Middle frontal gyrus (tissue), 1 donor: ENCODE measurements at regions not wholly inside any gene's neighbourhood (a gene's known extent, or its start where the extent isn't known, plus 50 kb on each side); places are given as distances from the start of the nearest gene placed in this dataset.

Experiments used
- DNase-seq: peaks from one replicate; pipeline ENCODE4 v3.0.0-alpha.2; 2015; ENCODE audit warnings: low spot score; ENCODE audit errors: extremely low spot score

DNA sequence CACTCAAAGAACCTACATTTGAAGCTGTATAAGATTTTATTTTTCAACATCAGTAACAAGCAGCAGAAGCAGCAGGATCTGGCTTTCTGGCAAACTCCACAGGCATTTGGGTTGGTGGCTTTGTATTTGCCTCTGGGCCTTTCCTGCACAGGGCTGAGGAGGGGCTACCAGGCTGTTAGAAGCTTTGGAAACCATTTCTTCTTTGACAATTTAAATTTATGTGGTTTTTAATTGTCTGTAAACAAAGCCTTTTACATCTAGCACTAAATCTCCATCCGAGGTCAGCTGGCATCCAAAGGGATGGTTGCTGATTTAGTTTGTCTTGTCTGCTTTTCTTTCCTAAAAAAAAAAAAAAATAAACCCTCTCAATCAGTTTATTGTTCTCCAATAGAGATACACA, 127.5 kb upstream of the OBI1 start:
- no peak for DNase-seq

DNA sequence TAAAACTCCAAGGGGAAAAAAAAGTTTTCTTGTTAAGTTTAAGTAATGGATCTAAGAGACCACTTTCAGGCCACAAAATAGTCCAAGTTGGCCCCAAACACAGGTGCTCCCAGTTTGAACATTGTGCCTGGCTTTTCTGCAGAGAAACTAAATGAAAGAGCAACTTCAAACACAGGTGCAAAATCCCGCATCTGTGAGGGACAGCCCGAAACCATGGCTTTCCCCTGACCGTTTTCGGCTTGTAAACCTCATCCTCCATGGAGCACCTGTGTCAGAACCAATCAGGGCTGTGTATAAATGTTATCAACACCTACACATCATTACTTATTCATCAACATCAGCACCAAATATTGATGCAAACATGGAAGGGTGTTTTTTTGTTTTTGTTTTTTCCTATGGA, 126.8 kb upstream of the OBI1 start:
- no peak for DNase-seq

DNA sequence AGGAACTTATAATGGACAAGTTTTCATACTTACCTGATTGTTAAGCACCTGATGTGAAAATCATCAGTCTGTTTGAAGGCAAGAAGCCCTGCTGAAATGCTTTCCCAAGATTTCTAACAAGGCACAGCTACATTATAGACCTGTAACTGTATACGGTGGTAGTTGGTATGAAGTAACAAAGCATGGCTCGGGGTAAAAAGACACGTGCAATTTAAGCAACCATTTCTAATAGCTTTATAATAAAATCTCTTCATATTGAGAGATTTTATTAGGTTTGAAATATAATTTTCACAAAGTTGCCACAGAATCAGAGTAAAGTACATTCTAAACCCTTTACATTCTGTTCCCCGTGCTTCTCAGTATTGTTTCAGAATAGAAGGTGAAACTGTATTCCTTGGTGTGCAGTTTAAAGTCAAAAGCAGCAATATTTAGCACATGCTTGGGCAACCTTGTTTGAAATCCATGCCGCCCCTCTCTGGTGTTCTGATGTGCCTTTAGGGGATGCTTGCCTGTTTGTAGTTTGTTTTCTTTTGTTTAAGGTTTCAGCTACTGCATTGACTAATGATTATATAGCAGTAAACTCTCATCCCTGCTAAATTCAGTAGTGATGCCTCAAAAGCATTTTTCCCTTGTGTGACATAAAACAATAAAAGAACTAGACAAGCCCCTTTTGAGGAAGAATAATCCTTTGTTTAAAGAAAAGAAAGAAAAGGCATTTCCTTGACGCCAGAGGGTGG, 125.2 kb upstream of the OBI1 start:
- DNase-seq: no peak

DNA sequence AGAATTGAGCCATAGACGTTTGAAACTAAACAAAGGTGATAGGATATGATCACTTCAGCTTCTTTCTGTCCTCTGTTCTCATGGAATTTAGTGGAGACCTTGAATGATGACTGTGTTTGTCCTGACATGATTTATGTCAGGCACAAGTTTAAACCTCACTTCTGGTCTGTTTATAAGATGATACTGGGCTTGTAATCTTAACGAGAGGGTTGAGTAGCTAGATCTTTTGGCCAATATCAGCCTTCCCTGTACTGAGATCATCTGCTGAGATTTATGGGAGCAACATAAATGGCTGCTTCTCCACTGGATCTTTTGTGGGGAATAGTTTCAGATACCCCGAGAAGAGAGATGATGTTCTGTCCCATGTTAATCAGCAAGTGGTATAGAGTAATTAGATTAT, 121.8 kb upstream of the OBI1 start:
- DNase-seq: no peak

DNA sequence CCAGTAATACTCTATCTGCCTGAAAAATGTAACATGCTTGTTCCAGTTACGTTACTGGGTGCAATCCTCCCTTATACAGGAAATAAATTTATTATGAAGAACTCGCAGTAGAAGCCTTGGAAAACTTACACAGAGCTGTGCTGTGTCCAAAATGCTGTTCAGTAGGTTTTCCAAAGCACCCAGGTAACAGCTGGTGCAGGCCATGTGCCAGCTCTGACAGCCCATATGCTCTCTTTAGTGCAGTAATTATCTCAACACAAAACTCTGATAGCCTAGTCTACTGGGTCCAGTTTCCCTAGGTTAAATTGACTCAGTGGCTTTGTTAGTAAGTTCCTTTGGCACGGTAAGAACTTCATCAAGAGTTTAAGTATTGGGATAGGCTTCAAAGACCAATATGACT, 120.7 kb upstream of the OBI1 start:
- DNase-seq: no peak

DNA sequence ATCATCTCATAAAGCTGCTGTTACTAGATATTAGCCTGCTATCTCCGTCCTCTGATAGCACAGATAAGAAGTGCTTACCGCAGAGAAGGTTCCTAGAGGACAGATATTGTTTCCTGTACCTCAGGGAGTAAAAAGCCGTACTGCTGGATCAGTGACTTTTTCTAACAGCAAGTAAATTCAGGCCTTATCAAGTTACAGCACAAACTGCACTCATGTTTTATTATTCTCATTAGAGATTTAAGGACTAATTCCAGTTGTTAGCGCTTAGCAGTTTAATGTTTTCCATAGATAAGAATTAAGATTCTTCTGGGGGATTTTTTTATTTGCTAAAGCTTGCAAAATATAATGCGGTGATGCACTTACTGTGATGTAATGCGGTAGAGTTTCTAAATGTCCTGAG, 119.0 kb upstream of the OBI1 start:
- DNase-seq: no peak

DNA sequence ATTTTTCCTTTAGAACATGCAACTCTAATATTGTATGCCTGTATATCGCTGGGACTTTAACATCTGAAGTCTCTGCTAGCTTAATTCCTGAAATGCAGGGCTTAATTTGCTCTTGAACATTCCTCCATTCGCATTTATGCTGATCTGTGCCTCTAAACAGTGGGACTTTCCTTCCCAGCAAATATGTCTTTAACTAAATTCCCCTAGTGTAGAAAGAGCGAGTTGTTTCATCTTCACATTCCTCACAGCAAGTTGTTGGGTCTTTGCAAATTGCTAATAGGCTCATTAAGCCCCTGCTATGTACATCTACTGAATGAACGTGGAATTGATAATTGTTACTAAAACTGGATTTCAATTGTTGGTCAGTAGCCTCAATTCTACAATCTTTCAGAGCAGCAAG, 118.4 kb upstream of the OBI1 start:
- no peak for DNase-seq

DNA sequence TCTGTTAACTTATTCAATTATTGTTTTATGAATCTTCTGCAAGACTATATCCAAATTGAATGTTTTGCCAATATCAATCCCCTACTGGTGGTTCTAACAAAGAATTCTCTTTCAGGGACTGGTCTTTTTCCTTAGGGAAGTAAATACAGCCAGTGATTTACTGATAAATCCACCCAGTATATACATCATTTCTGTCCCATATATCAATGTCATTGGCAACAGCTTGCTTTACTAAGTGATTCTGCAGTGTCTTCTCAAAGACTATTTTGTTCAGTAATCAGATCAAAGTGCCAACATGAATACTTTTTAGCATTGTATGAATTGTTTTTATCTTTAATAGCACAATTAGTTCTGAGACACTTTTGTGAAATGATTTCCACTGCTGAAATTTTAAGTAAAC, 114.0 kb upstream of the OBI1 start:
- DNase-seq: no peak

DNA sequence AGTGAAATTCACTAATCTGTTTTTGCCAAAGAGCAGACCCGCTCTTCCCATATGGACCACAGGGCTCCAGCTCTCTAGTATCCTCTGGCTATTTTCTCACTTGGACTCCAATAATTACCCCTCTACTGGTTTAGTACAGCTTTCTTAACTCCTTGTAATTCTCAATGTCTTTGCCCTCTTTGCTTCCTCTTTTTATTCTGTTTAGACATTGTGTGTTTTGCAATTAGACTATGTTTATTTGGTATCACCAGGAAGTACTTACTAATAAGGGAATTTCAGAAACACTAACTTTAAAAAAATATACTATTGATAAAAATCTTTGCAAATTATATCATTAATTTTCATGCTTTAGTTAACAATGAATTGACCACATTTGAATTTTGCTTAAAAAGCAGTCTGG, 111.6 kb upstream of the OBI1 start:
- DNase-seq: no peak

DNA sequence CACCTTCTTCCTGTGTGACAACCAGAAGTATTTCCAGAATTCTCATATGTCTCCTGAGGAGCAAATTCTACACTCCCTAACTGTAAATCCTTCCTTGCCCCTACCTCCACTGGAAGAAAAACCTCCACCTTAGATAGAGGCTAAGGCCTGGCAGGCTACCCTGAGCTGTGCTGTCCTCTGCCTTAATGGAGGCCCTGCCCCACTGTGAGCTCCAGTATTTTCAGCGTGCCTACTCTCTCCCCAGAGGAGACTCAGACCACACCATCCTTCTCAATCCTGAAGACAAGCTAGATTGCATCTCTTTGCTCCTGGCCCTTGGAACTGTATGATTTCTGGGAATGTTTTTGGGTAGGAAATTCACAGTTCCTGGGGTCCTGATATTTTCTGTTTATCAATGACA, 110.0 kb upstream of the OBI1 start:
- no peak for DNase-seq

DNA sequence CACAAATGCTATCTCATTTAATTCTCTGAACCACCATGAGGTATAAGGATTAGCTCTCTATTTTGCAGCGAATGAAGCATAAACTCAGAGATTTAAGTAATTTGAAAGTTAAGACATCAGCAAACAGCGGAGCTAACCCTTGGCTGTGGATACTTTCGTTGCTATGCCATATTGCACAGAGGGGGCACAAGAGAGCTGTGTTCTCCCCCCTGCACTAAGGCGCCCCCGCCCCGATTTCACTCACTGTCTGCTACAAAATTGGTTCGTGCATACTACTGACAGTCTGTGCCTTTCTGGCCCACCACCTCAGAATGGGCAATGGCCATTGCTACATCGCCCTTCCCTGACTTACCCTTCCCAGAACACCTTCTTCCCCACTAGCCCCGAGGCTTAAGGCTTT, 105.7 kb upstream of the OBI1 start:
- DNase-seq: no peak

DNA sequence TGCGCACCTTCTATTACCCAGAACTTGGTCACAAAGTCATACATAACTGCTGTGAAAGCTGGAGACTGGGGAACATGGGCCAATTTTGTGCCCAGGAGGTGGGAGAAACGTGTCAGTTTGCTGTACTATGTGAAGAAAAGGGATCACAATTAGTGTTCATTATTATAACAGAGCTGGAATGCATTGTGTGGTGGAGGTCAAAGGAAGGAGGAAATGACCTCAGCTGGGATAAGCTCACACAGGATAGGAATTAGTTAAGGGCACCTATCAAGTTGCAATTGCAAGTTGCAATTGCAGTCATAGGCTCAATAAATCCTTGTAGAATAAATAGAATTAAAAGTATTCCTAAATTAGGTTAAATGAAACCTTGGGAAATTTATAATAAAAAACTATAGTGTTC, 103.9 kb upstream of the OBI1 start:
- no peak for DNase-seq

DNA sequence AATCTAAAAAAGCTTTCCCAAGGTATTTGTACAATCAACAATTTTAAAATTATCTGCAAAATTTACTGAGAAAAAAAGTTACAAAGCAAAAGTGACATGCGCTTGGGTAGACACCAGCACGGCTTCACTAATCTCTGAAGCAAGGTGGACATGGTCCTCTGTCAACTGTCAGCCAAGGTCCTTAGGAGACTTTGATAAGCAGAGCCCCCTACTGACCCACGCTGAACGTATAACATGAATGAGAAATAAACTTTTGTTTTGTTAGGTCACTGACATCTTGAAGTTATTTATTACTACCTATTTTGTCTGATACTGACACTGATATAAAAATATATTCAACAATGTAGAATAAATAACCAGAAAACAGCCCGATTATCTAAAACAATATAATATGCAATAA, 100.7 kb upstream of the OBI1 start:
- no peak for DNase-seq

DNA sequence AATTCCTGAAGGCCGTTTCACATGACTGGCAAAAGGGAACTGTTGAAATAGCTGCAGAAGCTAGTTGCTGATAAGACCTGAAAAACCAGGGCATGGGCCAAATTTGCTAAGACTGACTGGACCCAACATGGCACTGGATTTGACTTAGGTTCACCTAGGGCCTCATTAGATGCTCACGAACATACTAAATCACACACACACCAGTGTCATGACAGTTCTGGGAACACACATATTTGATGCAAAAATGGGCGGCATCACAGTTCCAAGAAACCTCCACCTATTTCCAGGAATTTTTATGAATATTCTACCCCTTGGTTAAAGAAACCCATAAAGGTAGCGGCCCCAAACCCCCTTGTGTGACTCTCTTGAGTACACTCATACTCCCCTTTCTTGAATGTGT, 99.6 kb upstream of the OBI1 start:
- DNase-seq: no peak

DNA sequence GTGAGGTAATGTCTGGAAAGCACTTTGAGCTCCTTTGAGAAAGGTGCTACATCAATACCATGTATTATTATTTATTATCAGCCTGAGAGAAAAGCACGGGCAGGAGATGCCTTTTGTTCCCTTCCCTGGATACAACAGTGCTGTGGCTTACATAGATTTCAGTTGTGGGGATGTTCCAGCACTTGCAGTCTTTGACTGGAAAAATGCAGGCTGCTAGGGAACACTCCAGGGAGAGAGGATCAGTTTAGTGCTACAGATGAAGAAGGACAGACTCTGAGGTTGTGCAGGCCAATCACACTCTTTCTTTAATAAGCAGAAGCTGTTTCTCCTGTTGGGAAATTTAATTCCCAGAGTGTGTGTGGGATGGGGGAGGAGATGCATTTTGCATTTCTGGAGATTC, 94.5 kb upstream of the OBI1 start:
- no peak for DNase-seq

DNA sequence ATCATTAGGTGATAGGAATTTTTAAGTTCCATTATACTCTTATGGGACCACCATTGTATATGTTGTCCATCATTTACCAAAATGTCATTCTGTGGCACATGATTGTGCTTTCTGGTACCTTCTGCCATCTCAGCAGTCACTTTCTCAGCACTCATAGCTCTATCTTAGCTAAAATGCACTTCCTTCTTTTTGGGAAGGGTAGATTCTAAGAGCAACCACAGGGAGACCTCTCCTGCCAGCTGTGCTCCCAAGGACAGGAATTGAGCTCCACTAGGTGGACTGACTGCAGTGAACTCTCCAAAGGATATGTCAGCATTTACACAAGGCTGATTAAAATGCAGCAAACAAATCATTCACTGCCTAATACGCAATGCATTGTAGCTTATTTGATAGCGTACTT, 91.8 kb upstream of the OBI1 start:
- DNase-seq: no peak

DNA sequence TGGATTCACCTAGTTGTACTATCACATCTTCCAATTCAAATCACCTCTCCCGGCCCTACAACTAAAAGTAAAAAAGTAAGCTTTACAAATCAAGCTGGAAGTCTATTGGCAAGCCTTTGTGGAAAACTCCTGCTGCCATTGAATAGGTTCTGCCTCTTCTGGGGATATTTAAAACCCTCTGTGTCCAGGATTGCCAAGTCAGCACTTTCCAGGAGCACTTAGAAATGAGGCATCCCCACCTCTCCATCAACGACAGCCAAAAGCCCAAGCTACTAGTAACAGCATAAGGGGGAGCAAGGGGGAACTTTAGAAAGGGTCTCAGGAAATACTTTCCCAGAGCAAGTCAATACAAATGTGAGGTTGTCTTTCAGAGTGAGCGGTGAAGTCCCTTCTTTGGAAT, 85.0 kb upstream of the OBI1 start:
- no peak for DNase-seq

DNA sequence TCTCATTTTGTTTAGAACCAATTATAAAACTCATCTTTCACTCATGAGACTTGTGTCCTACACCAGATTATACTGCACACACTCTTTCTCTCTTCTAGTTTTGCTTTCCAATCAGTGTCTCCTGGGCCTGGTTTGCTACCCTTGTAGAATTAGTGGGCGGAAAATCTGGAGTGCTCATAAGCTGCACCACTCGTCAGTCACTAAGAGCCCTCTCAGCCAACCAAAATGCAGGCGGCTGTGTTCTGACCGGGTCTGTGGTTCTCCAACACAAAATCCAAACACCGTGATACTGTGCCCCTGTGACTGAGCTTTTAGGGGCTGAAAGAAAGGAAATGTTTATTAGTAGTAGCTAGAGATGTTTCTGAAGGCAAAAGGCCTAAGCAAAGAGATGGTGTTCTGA, 83.7 kb upstream of the OBI1 start:
- no peak for DNase-seq

DNA sequence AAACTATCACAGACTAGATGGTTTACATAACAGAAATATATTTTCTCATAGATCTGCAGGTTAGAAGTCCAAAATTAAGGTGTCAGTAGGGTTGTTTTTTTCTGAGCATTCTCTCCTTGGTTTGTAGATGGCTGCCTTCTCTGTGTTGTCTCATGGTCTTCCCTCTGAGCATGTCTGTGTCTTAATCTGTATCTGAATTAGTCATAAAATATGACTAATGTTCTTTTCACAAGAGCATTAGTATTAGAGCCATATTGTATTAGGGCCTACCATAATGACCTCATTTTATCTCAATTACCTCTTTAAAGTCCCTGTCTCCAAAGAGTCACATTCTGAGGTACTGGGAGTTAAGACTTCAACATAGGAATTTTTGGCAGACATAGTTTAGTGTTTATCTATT, 77.2 kb upstream of the OBI1 start:
- DNase-seq: no peak

DNA sequence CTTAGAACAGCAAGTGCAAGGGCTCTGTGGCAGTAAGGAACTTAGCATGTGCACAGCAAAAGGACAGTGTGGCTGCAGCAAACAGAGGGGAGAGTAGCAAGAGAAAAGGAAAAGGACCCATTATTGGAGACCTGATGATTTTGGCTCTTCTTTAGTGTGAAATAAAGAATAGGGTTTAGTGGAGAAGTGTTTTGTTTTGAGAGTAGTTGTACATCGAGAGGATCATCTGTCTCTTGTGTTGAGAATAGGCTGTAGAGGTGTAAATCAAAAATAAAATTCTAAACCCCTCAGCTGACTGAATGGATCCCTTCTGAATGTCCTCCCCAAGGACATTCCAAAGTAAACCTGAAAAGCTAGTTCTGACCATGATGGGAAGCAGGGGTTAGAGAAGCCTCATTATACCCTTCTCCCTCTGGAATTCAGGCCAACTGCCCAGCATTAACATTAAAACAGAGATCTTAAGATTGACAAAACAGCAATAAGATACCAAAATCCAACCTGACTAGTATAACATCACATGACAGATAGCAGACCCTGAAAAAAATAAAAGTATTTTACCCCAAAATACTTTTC, 73.6 kb upstream of the OBI1 start:
- no peak for DNase-seq

DNA sequence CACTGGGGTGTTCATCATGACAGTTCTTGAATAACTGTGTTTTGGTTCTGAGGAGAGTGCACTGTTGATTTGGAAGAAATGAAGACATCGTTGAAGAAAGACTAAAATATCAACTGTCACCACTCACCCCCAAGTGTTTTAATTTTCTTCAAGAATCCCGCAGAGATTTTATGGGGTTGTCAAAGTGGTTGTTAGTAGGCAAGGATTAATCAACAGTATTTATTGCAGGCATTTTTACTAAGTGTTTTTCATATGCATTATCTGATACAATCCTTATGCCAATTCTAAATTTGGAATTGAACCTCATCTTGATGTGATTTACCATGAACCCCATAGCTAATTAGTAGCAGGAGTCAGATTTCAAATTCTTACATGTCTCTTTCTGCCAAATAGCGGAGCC, 63.7 kb upstream of the OBI1 start:
- no peak for DNase-seq

DNA sequence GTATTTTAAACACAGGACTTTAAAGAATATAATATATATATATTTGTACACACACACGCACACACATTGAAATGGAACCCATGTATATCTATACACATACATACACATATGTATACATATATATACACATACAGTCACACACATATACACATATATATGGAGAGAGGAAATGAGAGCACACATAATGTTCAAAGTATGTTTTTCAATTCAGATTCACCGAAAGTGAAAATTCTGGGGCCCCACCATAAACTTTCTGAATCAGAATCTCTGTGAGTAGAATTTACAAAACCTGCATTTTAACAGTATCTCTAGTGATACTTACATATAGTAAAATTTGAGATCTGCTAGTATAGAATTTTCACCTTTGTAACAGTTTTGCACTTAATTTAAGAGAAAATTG, 60.4 kb upstream of the OBI1 start:
- DNase-seq: no peak

DNA sequence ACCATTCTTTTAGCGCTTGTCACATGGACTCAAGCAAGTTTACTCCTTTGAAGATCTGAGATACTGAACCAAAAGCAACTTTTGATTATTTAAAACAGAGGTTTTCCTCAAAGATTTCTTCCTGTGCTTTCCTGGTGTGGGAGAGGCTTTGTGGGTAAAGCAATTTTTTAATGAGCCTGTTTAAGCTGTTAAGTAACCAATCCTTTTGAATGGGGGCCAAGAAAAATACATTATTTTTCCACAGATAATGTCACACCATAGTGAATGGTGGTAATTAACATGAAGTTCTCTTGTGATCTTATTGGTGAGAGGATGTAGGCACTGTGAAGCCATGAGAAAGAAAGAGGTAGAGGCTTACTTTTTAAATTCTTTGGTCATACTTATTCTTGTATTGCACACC, 55.8 kb upstream of the OBI1 start:
- DNase-seq: no peak

DNA sequence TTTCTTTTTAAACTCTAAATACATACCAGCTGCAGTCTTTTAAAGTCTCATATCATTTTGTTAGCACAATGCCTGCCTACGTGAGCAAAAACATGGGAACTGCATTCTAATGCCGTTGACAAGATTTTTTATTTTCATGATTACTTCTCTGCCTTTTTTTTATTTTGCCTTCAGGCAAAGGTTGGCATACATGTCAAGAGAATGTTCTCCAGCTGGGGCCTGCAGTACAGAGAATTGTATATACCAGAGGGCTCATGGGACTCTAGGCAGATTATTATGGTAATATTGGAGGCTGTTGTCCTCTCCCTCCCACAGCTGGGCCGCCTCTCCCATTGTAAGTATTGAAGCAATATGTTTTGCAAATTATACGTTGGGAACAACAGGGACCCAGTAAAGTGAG, 53.9 kb upstream of the OBI1 start:
- DNase-seq: no peak
